GM12891 (cell line): ENCODE measurements at regions not wholly inside any gene's neighbourhood (a gene's known extent, or its start where the extent isn't known, plus 50 kb on each side); places are given as distances from the start of the nearest gene placed in this dataset.

Experiments
- PAX5 ChIP-seq: IDR thresholded peaks from 2 replicates; pipeline ENCODE4 v1.6.1; 2011; ENCODE audit warnings: low read length, moderate library complexity, mild to moderate bottlenecking; ENCODE audit not compliant: insufficient read depth, severe bottlenecking
- POLR2A ChIP-seq: IDR thresholded peaks from 2 replicates; pipeline ENCODE4 v1.6.1; 2011; ENCODE audit warnings: low read depth, low read length, control low read depth
- POLR2AphosphoS5 ChIP-seq: IDR thresholded peaks from 2 replicates; pipeline ENCODE4 v1.6.1; 2011; ENCODE audit warnings: low read depth, low read length, control low read depth
- POU2F2 ChIP-seq: IDR thresholded peaks from 2 replicates; pipeline ENCODE4 v1.6.1; 2011; ENCODE audit warnings: low read depth, mild to moderate bottlenecking, control low read depth, low read length, moderate library complexity
- SPI1 ChIP-seq: IDR thresholded peaks from 2 replicates; pipeline ENCODE4 v1.6.1; 2011; ENCODE audit warnings: low read depth, low read length, control low read depth
- TAF1 ChIP-seq: IDR thresholded peaks from 2 replicates; pipeline ENCODE4 v1.6.1; 2011; ENCODE audit warnings: low read depth, low read length, control low read depth

DNA sequence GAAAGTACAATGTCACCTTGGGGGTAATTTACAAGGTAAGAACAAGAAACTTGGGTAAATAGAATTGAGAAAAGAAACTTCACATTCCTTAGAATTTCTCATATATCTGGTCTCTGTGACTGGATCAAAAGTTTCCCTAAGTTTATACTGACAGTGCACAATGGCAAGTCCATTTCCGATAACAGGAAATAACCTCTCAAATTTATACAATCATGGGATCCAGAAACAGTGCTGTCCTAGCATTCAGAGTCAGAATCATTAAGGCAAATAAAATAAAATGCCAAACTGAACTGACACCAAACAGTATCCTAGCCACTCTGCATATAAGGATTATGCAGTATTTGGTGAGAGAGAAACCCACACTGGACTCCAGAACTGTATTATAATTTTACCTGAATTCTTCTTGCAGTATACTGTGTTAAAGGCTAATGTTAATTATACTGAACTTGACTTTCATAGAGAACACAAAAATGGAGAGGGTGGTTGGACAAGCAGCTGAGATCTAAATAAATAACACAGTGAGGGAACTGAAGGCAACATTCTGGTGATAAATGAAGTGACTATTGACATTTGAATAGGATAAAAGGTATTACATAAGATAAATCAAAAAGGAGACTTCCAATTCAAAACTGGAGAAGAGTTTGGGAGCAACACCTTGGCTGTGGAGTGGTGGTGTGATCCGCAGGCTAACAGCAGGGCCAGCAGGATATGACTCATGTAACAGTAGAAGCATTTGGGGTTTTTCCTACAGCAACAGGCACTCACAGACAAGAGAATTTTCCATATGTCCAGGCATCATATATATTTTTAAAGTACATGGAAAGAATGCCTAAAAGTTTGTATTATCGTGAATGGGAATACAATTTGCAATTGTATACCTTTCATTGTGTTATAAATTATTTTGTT lies 932.5 kb upstream of the MIR17HG start:
- TF ChIP-seq TAF1 (no peak), POU2F2 (no peak), POLR2A (no peak), POLR2AphosphoS5 (no peak), PAX5 (no peak), SPI1 (no peak)
